H9 (cell line): ENCODE measurements at regions not wholly inside any gene's neighbourhood (a gene's known extent, or its start where the extent isn't known, plus 50 kb on each side); places are given as distances from the start of the nearest gene placed in this dataset.
"Not testable (repeated sequence)": the region's sequence is repeated elsewhere in the genome, so short reads cannot be mapped to it uniquely, and the experiment has no call there.

ENCODE experiments used
- DNase-seq: peaks from one replicate; pipeline ENCODE4 v3.0.0-alpha.2; 2017
- H2AFZ ChIP-seq: one replicate; pipeline ENCODE4 v1.6.1; 2013; ENCODE audit warnings: mild to moderate bottlenecking, low read length, control low read depth, moderate library complexity
- H2AK5ac ChIP-seq: 2 replicates; pipeline ENCODE4 v1.6.1; 2013; ENCODE audit warnings: low read length, control low read depth, mixed read lengths; ENCODE audit not compliant: insufficient read length
- H2BK120ac ChIP-seq: one replicate; pipeline ENCODE4 v1.6.1; 2013; ENCODE audit warnings: low read depth, mild to moderate bottlenecking, low read length, control low read depth, inconsistent platforms; ENCODE audit not compliant: poor library complexity, severe bottlenecking
- H2BK12ac ChIP-seq: 2 replicates; pipeline ENCODE4 v1.6.1; 2013; ENCODE audit warnings: low read length, control low read depth, mixed read lengths, low read depth; ENCODE audit not compliant: insufficient read length
- H2BK15ac ChIP-seq: 2 replicates; pipeline ENCODE4 v1.6.1; 2013; ENCODE audit warnings: low read depth, low read length, control low read depth
- H2BK20ac ChIP-seq: one replicate; pipeline ENCODE4 v1.6.1; 2013; ENCODE audit warnings: low read depth, mild to moderate bottlenecking, low read length, control low read depth, inconsistent platforms; ENCODE audit not compliant: poor library complexity, severe bottlenecking
- H2BK5ac ChIP-seq: 2 replicates; pipeline ENCODE4 v1.6.1; 2013; ENCODE audit warnings: low read length, control low read depth, mixed read lengths; ENCODE audit not compliant: insufficient read length
- H3K14ac ChIP-seq: 2 replicates; pipeline ENCODE4 v1.6.1; 2013; ENCODE audit warnings: low read length, control low read depth; ENCODE audit not compliant: insufficient read depth
- H3K18ac ChIP-seq: 2 replicates; pipeline ENCODE4 v1.6.1; 2013; ENCODE audit warnings: low read depth, mild to moderate bottlenecking, mixed read lengths, low read length, control low read depth; ENCODE audit not compliant: insufficient read length
- H3K23ac ChIP-seq: 2 replicates; pipeline ENCODE4 v1.6.1; 2013; ENCODE audit warnings: low read length, control low read depth, mixed read lengths, low read depth; ENCODE audit not compliant: insufficient read length
- H3K23me2 ChIP-seq: 2 replicates; pipeline ENCODE4 v1.6.1; 2013; ENCODE audit warnings: low read depth, mild to moderate bottlenecking, mixed read lengths, low read length, control low read depth; ENCODE audit not compliant: insufficient read length, poor library complexity, severe bottlenecking
- H3K27ac ChIP-seq: 2 replicates; pipeline ENCODE4 v1.5.1; 2013; ENCODE audit warnings: low read length, control low read depth, mixed read lengths, low read depth; ENCODE audit not compliant: insufficient read length
- H3K27me3 ChIP-seq: 2 replicates; pipeline ENCODE4 v1.6.1; 2013; ENCODE audit warnings: low read length, control low read depth, inconsistent platforms; ENCODE audit not compliant: insufficient read depth
- H3K4ac ChIP-seq: 2 replicates; pipeline ENCODE4 v1.6.1; 2013; ENCODE audit warnings: low read depth, mild to moderate bottlenecking, control low read depth, inconsistent platforms, low read length, moderate library complexity
- H3K4me1 ChIP-seq: 2 replicates; pipeline ENCODE4 v1.6.1; 2013; ENCODE audit warnings: low read length, control low read depth, inconsistent platforms; ENCODE audit not compliant: insufficient read depth
- H3K4me2 ChIP-seq: 2 replicates; pipeline ENCODE4 v1.6.1; 2013; ENCODE audit warnings: low read length, control low read depth, mixed read lengths; ENCODE audit not compliant: insufficient read length, insufficient read depth
- H3K56ac ChIP-seq: 2 replicates; pipeline ENCODE4 v1.6.1; 2013; ENCODE audit warnings: low read depth, mild to moderate bottlenecking, mixed read lengths, low read length, control low read depth; ENCODE audit not compliant: insufficient read length
- H3K79me1 ChIP-seq: 2 replicates; pipeline ENCODE4 v1.6.1; 2013; ENCODE audit warnings: low read depth, mild to moderate bottlenecking, moderate library complexity, low read length, control low read depth, inconsistent platforms; ENCODE audit not compliant: insufficient read depth, poor library complexity, severe bottlenecking
- H3K79me2 ChIP-seq: 2 replicates; pipeline ENCODE4 v1.6.1; 2013; ENCODE audit warnings: low read length, control low read depth, inconsistent platforms; ENCODE audit not compliant: insufficient read depth
- H3K9ac ChIP-seq: 2 replicates; pipeline ENCODE4 v1.6.1; 2013; ENCODE audit warnings: low read length, control low read depth, mixed read lengths; ENCODE audit not compliant: insufficient read length; ENCODE audit errors: extremely low read depth
- H3K9me3 ChIP-seq: one replicate; pipeline ENCODE4 v1.6.1; 2013; ENCODE audit warnings: low read depth, low read length, inconsistent platforms; ENCODE audit not compliant: control insufficient read depth
- H3T11ph ChIP-seq: one replicate; pipeline ENCODE4 v1.6.1; 2013; ENCODE audit warnings: mild to moderate bottlenecking, low read length, control low read depth, inconsistent platforms
- H4K20me1 ChIP-seq: one replicate; pipeline ENCODE4 v1.6.1; 2013; ENCODE audit not compliant: control insufficient read depth, insufficient read length, insufficient read depth
- H4K5ac ChIP-seq: 2 replicates; pipeline ENCODE4 v1.6.1; 2013; ENCODE audit warnings: low read depth, mild to moderate bottlenecking, mixed read lengths, low read length, control low read depth; ENCODE audit not compliant: insufficient read length
- H4K8ac ChIP-seq: replicated peaks from 2 replicates; pipeline ENCODE4 v1.6.1; 2013; ENCODE audit warnings: low read length, control low read depth, mixed read lengths, low read depth; ENCODE audit not compliant: insufficient read length
- H4K91ac ChIP-seq: 2 replicates; pipeline ENCODE4 v1.6.1; 2013; ENCODE audit warnings: low read depth, mild to moderate bottlenecking, moderate library complexity, mixed read lengths, low read length, control low read depth; ENCODE audit not compliant: insufficient read length
- H3K27ac Mint-ChIP-seq, 3 experiments: 2 replicates in 2 of 3; 3 replicates in 1 of 3; pipeline ENCODE4 v1.8.0; 2020 to 2021; ENCODE audit warnings: mixed read lengths in 3 of 3, mild to moderate bottlenecking in 1 of 3, moderate library complexity in 1 of 3
- H3K27me3 Mint-ChIP-seq: 2 replicates; pipeline ENCODE4 v1.8.0; 2021; ENCODE audit warnings: low read depth, mild to moderate bottlenecking, moderate library complexity, mixed read lengths
- H3K36me3 Mint-ChIP-seq, 3 experiments: 2 replicates in 2 of 3; 3 replicates in 1 of 3; pipeline ENCODE4 v1.8.0; 2020 to 2021; ENCODE audit warnings: low read depth in 3 of 3, mixed read lengths in 3 of 3; ENCODE audit not compliant: insufficient read depth in 1 of 3
- H3K4me1 Mint-ChIP-seq, 2 experiments: 2 replicates each; pipeline ENCODE4 v1.8.0; 2020; ENCODE audit warnings: mixed read lengths in 2 of 2
- H3K4me3 Mint-ChIP-seq, 2 experiments: 2 replicates in 1 of 2; 3 replicates in 1 of 2; pipeline ENCODE4 v1.8.0; 2020 to 2021; ENCODE audit warnings: mild to moderate bottlenecking in 2 of 2, mixed read lengths in 2 of 2, moderate library complexity in 1 of 2
- H3K9me3 Mint-ChIP-seq, 2 experiments: 2 replicates in 1 of 2; 3 replicates in 1 of 2; pipeline ENCODE4 v1.8.0; 2020; ENCODE audit warnings: mild to moderate bottlenecking in 2 of 2, mixed read lengths in 2 of 2, moderate library complexity in 1 of 2
- WGBS: extraction: QIAGEN DNeasy Blood & Tissue Kit; methylation state at CpG from one replicate; pipeline ENCODE4 v1.1.7; 2013; ENCODE audit warnings: missing lambda C conversion rate, low lambda C conversion rate, mixed read lengths; ENCODE audit not compliant: insufficient read length; ENCODE audit errors: extremely low coverage; 5-methylcytosine and 5-hydroxymethylcytosine counted together
- TF ChIP-seq, protein P1 (sequence below): fragments of 200-600 bp; sonication (generic); conservative IDR thresholded peaks from 3 replicates; pipeline ENCODE4 v1.8.0; 2021; ENCODE audit warnings: antibody characterized with exemption, mild to moderate bottlenecking

DNA sequence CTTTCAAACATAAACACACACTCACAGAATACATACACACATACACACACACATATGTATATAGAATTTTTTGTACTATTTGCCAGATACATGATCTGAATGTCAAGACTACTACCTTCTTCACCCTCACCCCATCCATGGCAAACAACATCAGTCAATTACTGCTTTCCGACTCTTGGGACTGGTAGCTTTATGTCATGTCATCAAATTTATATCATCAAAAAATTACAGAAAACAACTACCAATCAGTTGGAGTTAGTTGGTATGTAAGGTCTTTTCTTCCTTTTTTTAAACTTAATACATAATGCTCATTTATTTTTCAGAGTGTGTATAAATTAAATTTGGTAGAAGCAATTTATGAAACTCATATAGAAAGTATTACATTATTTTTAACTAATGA is 305.7 kb upstream of the MDFIC2 start:
- Histone ChIP-seq H3K56ac (no peak overlapping the region), H3K18ac (no peak overlapping the region)

DNA sequence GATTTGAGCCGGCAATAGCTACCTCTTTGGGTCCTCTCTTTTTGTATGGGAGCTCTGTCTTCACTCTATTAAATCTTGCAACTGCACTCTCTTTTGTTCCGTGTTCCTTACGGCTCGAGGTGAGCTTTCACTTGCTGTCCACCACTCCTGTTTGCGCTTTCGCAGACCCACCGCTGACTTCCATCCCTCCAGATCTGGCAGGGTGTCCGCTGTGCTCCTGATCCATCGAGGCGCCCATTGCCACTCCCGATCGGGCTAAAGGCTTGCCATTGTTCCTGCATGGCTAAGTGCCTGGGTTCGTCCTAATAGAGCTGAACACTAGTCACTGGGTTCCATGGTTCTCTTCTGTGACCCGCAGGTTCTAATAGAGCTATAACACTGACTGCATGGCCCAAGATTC is 304.9 kb upstream of the MDFIC2 start:
- not testable (repeated sequence) for H3T11ph ChIP-seq, H2BK15ac ChIP-seq, H3K9me3 ChIP-seq, H3K27me3 ChIP-seq, DNase-seq, H4K20me1 ChIP-seq, H3K79me2 ChIP-seq, H4K91ac ChIP-seq, H3K56ac ChIP-seq, H3K4ac ChIP-seq, H2AFZ ChIP-seq, H3K9ac ChIP-seq, H3K18ac ChIP-seq, H3K23me2 ChIP-seq, H2BK20ac ChIP-seq, H3K27me3 Mint-ChIP-seq, H4K5ac ChIP-seq, H2AK5ac ChIP-seq, H3K79me1 ChIP-seq, H3K23ac ChIP-seq, H4K8ac ChIP-seq, H3K27ac ChIP-seq, H3K4me3 Mint-ChIP-seq, H3K4me1 ChIP-seq, H3K14ac ChIP-seq, H2BK120ac ChIP-seq, H2BK5ac ChIP-seq, H3K4me2 ChIP-seq, H2BK12ac ChIP-seq
- WGBS: no CpG with 5 or more reads among the region's 14 CpGs
- Mint-ChIP-seq H3K36me3 (peaks cover 11 to 31% (median 17%) of the 10 kb centered on the region in 3 experiments), H3K9me3 (peaks cover 21 to 25% of the 10 kb centered on the region in 2 experiments), H3K4me1 (peaks cover 38 to 49% of the 10 kb centered on the region in 2 experiments), H3K27ac (peak overlapping the region in 1 of 3 experiments; percentile 79; a peak in 1 of 7 replicates)

More for the DNA sequence above, 305.7 kb upstream of the MDFIC2 start:
- Histone ChIP-seq H3K4ac (no peak overlapping the region), H3K4me1 (peaks cover 9% of the 10 kb centered on the region), H4K20me1 (no peaks in the 10 kb centered on the region), H4K5ac (no peak overlapping the region), H2BK12ac (no peak overlapping the region), H2BK120ac (no peak overlapping the region), H3T11ph (no peak overlapping the region), H4K8ac (no peak overlapping the region), H4K91ac (no peak overlapping the region), H3K79me1 (no peaks in the 10 kb centered on the region), H2BK15ac (no peak overlapping the region), H3K23ac (no peak overlapping the region), H3K9me3 (no peaks in the 10 kb centered on the region), H2BK20ac (no peak overlapping the region), H3K27me3 (no peaks in the 10 kb centered on the region), H2AK5ac (no peak overlapping the region), H2AFZ (no peak overlapping the region), H2BK5ac (no peak overlapping the region), H3K23me2 (no peaks in the 10 kb centered on the region), H3K27ac (no peak overlapping the region), H3K4me2 (no peak overlapping the region), H3K79me2 (no peaks in the 10 kb centered on the region), H3K14ac (no peak overlapping the region), H3K9ac (no peak overlapping the region)
- H3K4me1 Mint-ChIP-seq: peaks cover 38 to 49% of the 10 kb centered on the region in 2 experiments
- TF ChIP-seq, protein P1, sequence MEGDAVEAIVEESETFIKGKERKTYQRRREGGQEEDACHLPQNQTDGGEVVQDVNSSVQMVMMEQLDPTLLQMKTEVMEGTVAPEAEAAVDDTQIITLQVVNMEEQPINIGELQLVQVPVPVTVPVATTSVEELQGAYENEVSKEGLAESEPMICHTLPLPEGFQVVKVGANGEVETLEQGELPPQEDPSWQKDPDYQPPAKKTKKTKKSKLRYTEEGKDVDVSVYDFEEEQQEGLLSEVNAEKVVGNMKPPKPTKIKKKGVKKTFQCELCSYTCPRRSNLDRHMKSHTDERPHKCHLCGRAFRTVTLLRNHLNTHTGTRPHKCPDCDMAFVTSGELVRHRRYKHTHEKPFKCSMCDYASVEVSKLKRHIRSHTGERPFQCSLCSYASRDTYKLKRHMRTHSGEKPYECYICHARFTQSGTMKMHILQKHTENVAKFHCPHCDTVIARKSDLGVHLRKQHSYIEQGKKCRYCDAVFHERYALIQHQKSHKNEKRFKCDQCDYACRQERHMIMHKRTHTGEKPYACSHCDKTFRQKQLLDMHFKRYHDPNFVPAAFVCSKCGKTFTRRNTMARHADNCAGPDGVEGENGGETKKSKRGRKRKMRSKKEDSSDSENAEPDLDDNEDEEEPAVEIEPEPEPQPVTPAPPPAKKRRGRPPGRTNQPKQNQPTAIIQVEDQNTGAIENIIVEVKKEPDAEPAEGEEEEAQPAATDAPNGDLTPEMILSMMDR: no peak
- no peak overlapping the region for H3K4me3 Mint-ChIP-seq
- peaks cover 8 to 23% (median 10%) of the 10 kb centered on the region in 3 experiments for H3K36me3 Mint-ChIP-seq
- H3K9me3 Mint-ChIP-seq: peaks cover 13 to 17% of the 10 kb centered on the region in 2 experiments
- DNase-seq: no peak
- WGBS: no CpG with 5 or more reads among the region's 1 CpG
- no peak overlapping the region for H3K27ac Mint-ChIP-seq
- no peaks in the 10 kb centered on the region; the same call in 1 of the 2 replicates for H3K27me3 Mint-ChIP-seq
